HG02970 (cell line): ENCODE measurements at regions not wholly inside any gene's neighbourhood (a gene's known extent, or its start where the extent isn't known, plus 50 kb on each side); places are given as distances from the start of the nearest gene placed in this dataset.
"Not testable (repeated sequence)": the region's sequence is repeated elsewhere in the genome, so short reads cannot be mapped to it uniquely, and the experiment has no call there.

Experiments
- ATAC-seq: cut with Tn5 transposase; IDR thresholded peaks from one replicate; pipeline ENCODE4 v1.9.1; 2021; ENCODE audit warnings: mild to moderate bottlenecking, moderate library complexity, moderate number of reproducible peaks; ENCODE audit not compliant: unreplicated experiment, low FRiP score

GRCh38 chr1:244289991-244290785, 161.5 kb downstream of the ADSS2 start:
- no peak for ATAC-seq

GRCh38 chr1:244291236-244292201, 160.2 kb downstream of the ADSS2 start:
- no peak for ATAC-seq

- no peak for ATAC-seq
Observed at GRCh38 chr1:244294599-244295224, 157.0 kb downstream of the ADSS2 start.

- ATAC-seq, result no peak
Observed at GRCh38 chr1:244296003-244296402, 155.7 kb downstream of the ADSS2 start.

- no peak for ATAC-seq
Observed at GRCh38 chr1:244296447-244296846, 155.3 kb downstream of the ADSS2 start.

GRCh38 chr1:244297087-244297486, 154.6 kb downstream of the ADSS2 start:
- no peak for ATAC-seq

- ATAC-seq, result no peak
Observed at GRCh38 chr1:244297616-244298015, 154.1 kb downstream of the ADSS2 start.

GRCh38 chr1:244300029-244300375, 151.7 kb downstream of the ADSS2 start:
- ATAC-seq, result not testable (repeated sequence)

GRCh38 chr1:244301595-244302130, 150.0 kb downstream of the ADSS2 start:
- no peak for ATAC-seq

GRCh38 chr1:244302876-244303609, 148.7 kb downstream of the ADSS2 start:
- no peak for ATAC-seq

GRCh38 chr1:244303610-244303969, 148.1 kb downstream of the ADSS2 start:
- no peak for ATAC-seq

- ATAC-seq, result no peak
Observed at GRCh38 chr1:244304156-244304555, 147.6 kb downstream of the ADSS2 start.

- ATAC-seq, result no peak
Observed at GRCh38 chr1:244304656-244305055, 147.1 kb downstream of the ADSS2 start.

- no peak for ATAC-seq
Observed at GRCh38 chr1:244305776-244306341, 145.8 kb downstream of the ADSS2 start.

- no peak for ATAC-seq
Observed at GRCh38 chr1:244306544-244306943, 145.2 kb downstream of the ADSS2 start.

- ATAC-seq, result not testable (repeated sequence)
Observed at GRCh38 chr1:244309191-244309590, 142.5 kb downstream of the ADSS2 start.

- no peak for ATAC-seq
Observed at GRCh38 chr1:244311784-244312532, 139.8 kb downstream of the ADSS2 start.

GRCh38 chr1:244313346-244313745, 138.4 kb downstream of the ADSS2 start:
- ATAC-seq, result no peak

- no peak for ATAC-seq
Observed at GRCh38 chr1:244314921-244315559, 136.7 kb downstream of the ADSS2 start.
